ENCODE measurements at regions not wholly inside any gene's neighbourhood (a gene's known extent, or its start where the extent isn't known, plus 50 kb on each side); places are given as distances from the start of the nearest gene placed in this dataset.
"Not testable (repeated sequence)": the region's sequence is repeated elsewhere in the genome, so short reads cannot be mapped to it uniquely, and the experiment has no call there.

DNA sequence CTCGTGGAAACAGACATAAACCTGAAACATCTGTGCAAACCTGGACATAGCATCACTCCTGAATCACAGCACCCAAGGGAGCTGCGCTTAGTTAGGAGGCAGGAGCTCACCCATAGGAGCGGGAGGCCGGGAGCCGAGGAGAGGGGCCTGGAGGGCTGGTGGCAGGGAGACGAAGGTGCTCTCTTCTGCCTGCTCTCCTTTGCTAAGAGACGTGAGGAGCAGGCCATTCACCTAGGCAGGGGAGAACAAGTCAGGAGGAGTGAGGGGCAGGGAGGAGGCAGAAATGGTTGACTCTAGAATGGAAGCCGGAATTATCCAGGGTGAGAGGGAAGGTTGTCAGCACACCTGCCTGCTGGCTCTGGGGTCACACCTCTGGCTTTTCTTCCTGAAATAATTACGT, 398.4 kb upstream of the IRX2 start:
- H3K36me3 Mint-ChIP-seq (ENCODE audit: low read depth): no peaks in the 10 kb centered on the region; the same call in 2 of the 3 replicates
- no peak overlapping the region for H3K4me2 ChIP-seq
- H3K27ac Mint-ChIP-seq: no peak overlapping the region
- H3K4me1 Mint-ChIP-seq: peaks cover 2% of the 10 kb centered on the region; the same call in 2 of the 3 replicates
- H4K20me1 ChIP-seq (replicated peaks; ENCODE audit: insufficient read depth): no peaks in the 10 kb centered on the region
- H3K4me3 Mint-ChIP-seq: no peak overlapping the region
- H3K27me3 ChIP-seq (ENCODE audit: insufficient read depth): no peaks in the 10 kb centered on the region
- H3K4me3 ChIP-seq: no peak overlapping the region
- H3K36me3 ChIP-seq (ENCODE audit: insufficient read depth): no peaks in the 10 kb centered on the region
- no peaks in the 10 kb centered on the region for H3K79me2 ChIP-seq (replicated peaks; ENCODE audit: insufficient read depth)
- ATAC-seq (no peak), DNase-seq (ENCODE audit: low spot score) (no peak)
- H3K27me3 Mint-ChIP-seq (ENCODE audit: insufficient read depth, low read depth, poor library complexity): peaks cover 8% of the 10 kb centered on the region
- TF ChIP-seq CREB1 (CRISPR knock-in tag; IDR thresholded peaks at IDR 0.05; ENCODE audit: low read depth): no peak
- TF ChIP-seq, protein P1, sequence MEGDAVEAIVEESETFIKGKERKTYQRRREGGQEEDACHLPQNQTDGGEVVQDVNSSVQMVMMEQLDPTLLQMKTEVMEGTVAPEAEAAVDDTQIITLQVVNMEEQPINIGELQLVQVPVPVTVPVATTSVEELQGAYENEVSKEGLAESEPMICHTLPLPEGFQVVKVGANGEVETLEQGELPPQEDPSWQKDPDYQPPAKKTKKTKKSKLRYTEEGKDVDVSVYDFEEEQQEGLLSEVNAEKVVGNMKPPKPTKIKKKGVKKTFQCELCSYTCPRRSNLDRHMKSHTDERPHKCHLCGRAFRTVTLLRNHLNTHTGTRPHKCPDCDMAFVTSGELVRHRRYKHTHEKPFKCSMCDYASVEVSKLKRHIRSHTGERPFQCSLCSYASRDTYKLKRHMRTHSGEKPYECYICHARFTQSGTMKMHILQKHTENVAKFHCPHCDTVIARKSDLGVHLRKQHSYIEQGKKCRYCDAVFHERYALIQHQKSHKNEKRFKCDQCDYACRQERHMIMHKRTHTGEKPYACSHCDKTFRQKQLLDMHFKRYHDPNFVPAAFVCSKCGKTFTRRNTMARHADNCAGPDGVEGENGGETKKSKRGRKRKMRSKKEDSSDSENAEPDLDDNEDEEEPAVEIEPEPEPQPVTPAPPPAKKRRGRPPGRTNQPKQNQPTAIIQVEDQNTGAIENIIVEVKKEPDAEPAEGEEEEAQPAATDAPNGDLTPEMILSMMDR (conservative IDR thresholded peaks at IDR 0.05; ENCODE audit: low read depth in 2 of 2): no peak
- TF ChIP-seq EZH2 (IDR thresholded peaks at IDR 0.05; ENCODE audit: low read depth, unreplicated experiment): no peak
- no peak for TF ChIP-seq JUNB (IDR thresholded peaks at IDR 0.05; ENCODE audit: unreplicated experiment)
- no peaks in the 10 kb centered on the region for H3K9me2 ChIP-seq (ENCODE audit: insufficient read depth)
- H3K27ac ChIP-seq (ENCODE audit: low read depth): no peak overlapping the region
- peaks cover 2% of the 10 kb centered on the region; the same call in 2 of the 3 replicates for H3K9me3 Mint-ChIP-seq
- H3F3A ChIP-seq (replicated peaks; ENCODE audit: low read depth): no peaks in the 10 kb centered on the region
- no peaks in the 10 kb centered on the region for H3K4me1 ChIP-seq (ENCODE audit: insufficient read depth)
- no peak overlapping the region for H2AFZ ChIP-seq

DNA sequence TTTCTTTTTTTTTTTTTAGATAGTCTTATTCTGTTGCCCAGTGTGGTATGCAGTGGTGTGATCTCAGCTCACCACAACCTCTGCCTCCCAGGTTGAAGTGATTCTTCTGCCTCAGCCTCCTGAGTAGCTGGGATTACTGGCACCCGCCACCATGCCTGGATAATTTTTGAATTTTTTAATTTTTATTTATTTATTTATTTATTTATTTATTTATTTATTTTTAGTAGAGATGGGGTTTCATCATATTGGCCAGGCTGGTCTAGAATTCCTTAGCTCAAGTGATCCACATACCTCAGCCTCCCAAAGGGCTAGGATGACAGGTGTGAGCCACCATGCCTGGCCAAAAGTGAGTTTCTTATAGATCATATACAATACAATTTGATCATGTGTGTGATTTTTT, 395.9 kb upstream of the IRX2 start:
- not testable (repeated sequence) for H3K27ac Mint-ChIP-seq

DNA sequence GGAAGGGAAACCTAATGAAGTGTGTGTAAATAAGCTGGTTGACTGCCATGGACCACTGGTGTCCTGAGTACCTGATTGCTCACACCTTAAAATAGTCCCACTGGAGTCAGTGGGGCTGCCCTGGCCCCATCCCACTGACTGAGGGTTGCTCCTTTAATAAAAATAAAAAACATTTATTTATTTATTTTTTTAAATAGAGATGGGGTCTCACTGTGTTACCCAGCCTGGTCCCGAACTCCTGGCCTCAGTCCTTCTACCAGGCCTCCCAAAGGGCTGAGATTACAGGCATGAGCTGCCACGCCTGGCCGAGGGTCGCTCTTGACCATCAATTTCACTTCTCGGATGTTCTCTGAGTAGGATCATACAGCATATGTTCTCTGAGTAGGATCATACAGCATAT, 394.2 kb upstream of the IRX2 start:
- no peaks in the 10 kb centered on the region for H4K20me1 ChIP-seq (replicated peaks; ENCODE audit: insufficient read depth)
- TF ChIP-seq EZH2phosphoT487 (IDR thresholded peaks at IDR 0.05; ENCODE audit: unreplicated experiment) (no peak), NANOG (IDR thresholded peaks at IDR 0.05; ENCODE audit: borderline replicate concordance) (no peak), STAT1 (IDR thresholded peaks at IDR 0.05; ENCODE audit: unreplicated experiment) (no peak), JUNB (IDR thresholded peaks at IDR 0.05; ENCODE audit: unreplicated experiment) (no peak), ZNF331 (CRISPR knock-in tag; IDR thresholded peaks at IDR 0.05; ENCODE audit: low read depth) (no peak), EZH2 (IDR thresholded peaks at IDR 0.05; ENCODE audit: low read depth, unreplicated experiment) (no peak), CREB1 (CRISPR knock-in tag; IDR thresholded peaks at IDR 0.05; ENCODE audit: low read depth) (no peak), POLR2AphosphoS5 (IDR thresholded peaks at IDR 0.05; ENCODE audit: low read depth) (no peak)
- TF ChIP-seq, protein P2, sequence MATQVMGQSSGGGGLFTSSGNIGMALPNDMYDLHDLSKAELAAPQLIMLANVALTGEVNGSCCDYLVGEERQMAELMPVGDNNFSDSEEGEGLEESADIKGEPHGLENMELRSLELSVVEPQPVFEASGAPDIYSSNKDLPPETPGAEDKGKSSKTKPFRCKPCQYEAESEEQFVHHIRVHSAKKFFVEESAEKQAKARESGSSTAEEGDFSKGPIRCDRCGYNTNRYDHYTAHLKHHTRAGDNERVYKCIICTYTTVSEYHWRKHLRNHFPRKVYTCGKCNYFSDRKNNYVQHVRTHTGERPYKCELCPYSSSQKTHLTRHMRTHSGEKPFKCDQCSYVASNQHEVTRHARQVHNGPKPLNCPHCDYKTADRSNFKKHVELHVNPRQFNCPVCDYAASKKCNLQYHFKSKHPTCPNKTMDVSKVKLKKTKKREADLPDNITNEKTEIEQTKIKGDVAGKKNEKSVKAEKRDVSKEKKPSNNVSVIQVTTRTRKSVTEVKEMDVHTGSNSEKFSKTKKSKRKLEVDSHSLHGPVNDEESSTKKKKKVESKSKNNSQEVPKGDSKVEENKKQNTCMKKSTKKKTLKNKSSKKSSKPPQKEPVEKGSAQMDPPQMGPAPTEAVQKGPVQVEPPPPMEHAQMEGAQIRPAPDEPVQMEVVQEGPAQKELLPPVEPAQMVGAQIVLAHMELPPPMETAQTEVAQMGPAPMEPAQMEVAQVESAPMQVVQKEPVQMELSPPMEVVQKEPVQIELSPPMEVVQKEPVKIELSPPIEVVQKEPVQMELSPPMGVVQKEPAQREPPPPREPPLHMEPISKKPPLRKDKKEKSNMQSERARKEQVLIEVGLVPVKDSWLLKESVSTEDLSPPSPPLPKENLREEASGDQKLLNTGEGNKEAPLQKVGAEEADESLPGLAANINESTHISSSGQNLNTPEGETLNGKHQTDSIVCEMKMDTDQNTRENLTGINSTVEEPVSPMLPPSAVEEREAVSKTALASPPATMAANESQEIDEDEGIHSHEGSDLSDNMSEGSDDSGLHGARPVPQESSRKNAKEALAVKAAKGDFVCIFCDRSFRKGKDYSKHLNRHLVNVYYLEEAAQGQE (IDR thresholded peaks at IDR 0.05; ENCODE audit: unreplicated experiment): no peak
- TF ChIP-seq, protein P1 (conservative IDR thresholded peaks at IDR 0.05; ENCODE audit: low read depth in 2 of 2): no peak
- TF ChIP-seq, protein P3, sequence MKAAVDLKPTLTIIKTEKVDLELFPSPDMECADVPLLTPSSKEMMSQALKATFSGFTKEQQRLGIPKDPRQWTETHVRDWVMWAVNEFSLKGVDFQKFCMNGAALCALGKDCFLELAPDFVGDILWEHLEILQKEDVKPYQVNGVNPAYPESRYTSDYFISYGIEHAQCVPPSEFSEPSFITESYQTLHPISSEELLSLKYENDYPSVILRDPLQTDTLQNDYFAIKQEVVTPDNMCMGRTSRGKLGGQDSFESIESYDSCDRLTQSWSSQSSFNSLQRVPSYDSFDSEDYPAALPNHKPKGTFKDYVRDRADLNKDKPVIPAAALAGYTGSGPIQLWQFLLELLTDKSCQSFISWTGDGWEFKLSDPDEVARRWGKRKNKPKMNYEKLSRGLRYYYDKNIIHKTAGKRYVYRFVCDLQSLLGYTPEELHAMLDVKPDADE (IDR thresholded peaks at IDR 0.05): no peak

More for the DNA sequence above, 395.9 kb upstream of the IRX2 start:
- H3K27me3 ChIP-seq (ENCODE audit: insufficient read depth); H3K79me2 ChIP-seq (replicated peaks; ENCODE audit: insufficient read depth); H3K27me3 Mint-ChIP-seq (ENCODE audit: insufficient read depth, low read depth, poor library complexity); H3F3A ChIP-seq (replicated peaks; ENCODE audit: low read depth); H3K4me3 Mint-ChIP-seq; H4K20me1 ChIP-seq (replicated peaks; ENCODE audit: insufficient read depth); H3K36me3 ChIP-seq (ENCODE audit: insufficient read depth); H3K9me2 ChIP-seq (ENCODE audit: insufficient read depth); H3K9me3 Mint-ChIP-seq; ATAC-seq; H3K4me2 ChIP-seq; H3K4me1 ChIP-seq (ENCODE audit: insufficient read depth); H3K4me3 ChIP-seq; DNase-seq (ENCODE audit: low spot score); H3K36me3 Mint-ChIP-seq (ENCODE audit: low read depth); H3K4me1 Mint-ChIP-seq; H3K27ac ChIP-seq (ENCODE audit: low read depth); H2AFZ ChIP-seq: not testable (repeated sequence)

More for the DNA sequence above, 394.2 kb upstream of the IRX2 start:
- Histone ChIP-seq H3F3A (replicated peaks; ENCODE audit: low read depth) (no peaks in the 10 kb centered on the region), H3K79me2 (replicated peaks; ENCODE audit: insufficient read depth) (no peaks in the 10 kb centered on the region), H3K27ac (ENCODE audit: low read depth) (no peak overlapping the region), H3K27me3 (ENCODE audit: insufficient read depth) (no peaks in the 10 kb centered on the region), H3K4me2 (no peak overlapping the region), H3K9me2 (ENCODE audit: insufficient read depth) (no peaks in the 10 kb centered on the region), H2AFZ (no peak overlapping the region), H3K36me3 (ENCODE audit: insufficient read depth) (no peaks in the 10 kb centered on the region), H3K4me3 (no peak overlapping the region), H3K4me1 (ENCODE audit: insufficient read depth) (no peaks in the 10 kb centered on the region; the same call in 1 of the 2 replicates)
- peaks cover 9% of the 10 kb centered on the region; the same call in 2 of the 3 replicates for H3K9me3 Mint-ChIP-seq
- peaks cover 3% of the 10 kb centered on the region for H3K27me3 Mint-ChIP-seq (ENCODE audit: insufficient read depth, low read depth, poor library complexity)
- H3K4me1 Mint-ChIP-seq: no peaks in the 10 kb centered on the region
- H3K27ac Mint-ChIP-seq: no peak overlapping the region
- no peak for DNase-seq (ENCODE audit: low spot score)
- no peak for ATAC-seq
- peaks cover 2% of the 10 kb centered on the region; the same call in 2 of the 3 replicates for H3K36me3 Mint-ChIP-seq (ENCODE audit: low read depth)
- no peak overlapping the region for H3K4me3 Mint-ChIP-seq
